NCI-H226 (cell line): ENCODE measurements at regions not wholly inside any gene's neighbourhood (a gene's known extent, or its start where the extent isn't known, plus 50 kb on each side); places are given as distances from the start of the nearest gene placed in this dataset.
"Not testable (repeated sequence)": the region's sequence is repeated elsewhere in the genome, so short reads cannot be mapped to it uniquely, and the experiment has no call there.

Experiments
- DNase-seq: peaks from one replicate; pipeline ENCODE4 v3.0.0-alpha.2; 2015

GRCh38 chr4:55028196-55028595 lies 97.2 kb downstream of the KDR start:
- no peak for DNase-seq

GRCh38 chr4:55027596-55027995 lies 97.8 kb downstream of the KDR start:
- no peak for DNase-seq

- not testable (repeated sequence) for DNase-seq
Measured at GRCh38 chr4:55025456-55025855, 99.9 kb downstream of the KDR start.

- no peak for DNase-seq
Measured at GRCh38 chr4:55023030-55023429, 102.4 kb downstream of the KDR start.

DNA sequence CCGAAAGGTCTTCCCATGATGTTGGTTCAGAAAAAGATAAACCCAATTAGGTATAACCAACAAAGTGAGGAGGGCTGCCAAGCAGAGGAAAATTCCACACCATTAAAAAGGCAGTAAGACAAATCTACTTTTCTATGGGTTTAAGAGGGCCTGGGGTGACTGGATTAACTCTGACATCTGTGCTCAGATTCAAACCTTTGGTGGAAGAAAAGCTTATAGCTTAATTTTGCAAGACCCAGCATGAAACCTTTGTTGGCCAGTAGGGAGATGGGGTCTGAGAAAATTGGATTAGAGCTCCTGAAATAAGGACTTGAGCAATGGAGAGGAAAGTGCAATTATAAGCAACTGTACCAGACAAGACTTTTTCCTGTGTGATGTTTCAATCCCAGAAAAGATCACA lies 104.2 kb downstream of the KDR start:
- DNase-seq = no peak

DNA sequence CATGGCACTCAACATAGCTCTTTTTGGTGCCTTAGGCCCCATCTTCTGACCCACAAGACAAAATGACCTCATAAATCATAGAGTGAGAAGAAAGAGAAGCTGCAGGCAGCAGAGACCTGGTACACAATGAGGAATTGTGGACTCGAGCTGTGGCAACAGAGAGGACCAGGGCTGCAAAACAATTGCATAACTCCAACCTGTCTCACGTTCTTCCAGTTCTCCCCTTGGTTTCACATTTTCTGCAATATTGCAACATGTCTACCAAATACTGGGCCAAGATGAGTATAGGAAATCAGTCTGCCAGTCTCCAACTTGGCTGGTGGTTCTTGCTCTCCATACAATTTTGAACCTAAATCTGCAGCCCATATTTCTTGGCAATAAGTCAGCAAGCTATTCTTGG lies 105.3 kb downstream of the KDR start:
- no peak for DNase-seq

GRCh38 chr4:55018978-55019377 lies 106.4 kb downstream of the KDR start:
- DNase-seq = no peak

DNA sequence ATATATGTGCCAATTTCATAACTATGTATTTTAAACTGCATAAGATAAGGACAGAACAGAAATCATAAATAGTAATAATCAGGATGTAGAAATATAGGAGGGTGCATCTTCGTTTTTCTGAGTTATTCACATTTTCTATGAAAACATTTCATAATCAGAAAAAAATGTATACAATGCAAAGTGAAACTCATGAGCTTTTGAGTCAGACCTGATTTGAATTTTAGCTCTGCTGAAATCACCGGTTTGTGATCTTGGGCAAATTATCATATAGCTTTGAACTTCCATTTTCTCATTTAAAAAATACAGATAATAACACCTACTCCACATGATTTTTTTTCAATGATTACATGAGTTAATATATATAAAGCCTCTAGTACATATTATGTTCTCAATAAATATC lies 106.9 kb downstream of the KDR start:
- DNase-seq = no peak

- no peak for DNase-seq
Measured at GRCh38 chr4:55017406-55017805, 108.0 kb downstream of the KDR start.

DNA sequence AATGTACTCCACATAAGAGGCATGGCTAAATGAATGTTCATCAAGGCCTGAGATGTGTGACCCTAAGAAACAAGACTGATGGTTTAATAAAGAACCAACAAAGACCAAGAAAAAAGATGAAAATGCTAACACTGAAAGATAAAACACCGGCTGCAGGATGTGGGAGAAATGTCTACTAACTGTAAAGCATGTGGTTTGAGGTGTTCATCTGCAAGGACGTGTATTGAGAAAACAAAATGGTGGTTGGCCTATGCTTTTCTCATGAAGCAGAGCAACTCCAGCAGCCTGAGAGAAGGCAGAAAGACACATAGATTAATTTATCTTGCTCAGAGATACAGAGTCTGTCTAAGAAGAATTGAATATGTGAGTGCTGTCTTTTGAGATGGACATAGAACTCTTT lies 109.3 kb downstream of the KDR start:
- DNase-seq = no peak

- no peak for DNase-seq
Measured at GRCh38 chr4:55014876-55015275, 110.5 kb downstream of the KDR start.

DNA sequence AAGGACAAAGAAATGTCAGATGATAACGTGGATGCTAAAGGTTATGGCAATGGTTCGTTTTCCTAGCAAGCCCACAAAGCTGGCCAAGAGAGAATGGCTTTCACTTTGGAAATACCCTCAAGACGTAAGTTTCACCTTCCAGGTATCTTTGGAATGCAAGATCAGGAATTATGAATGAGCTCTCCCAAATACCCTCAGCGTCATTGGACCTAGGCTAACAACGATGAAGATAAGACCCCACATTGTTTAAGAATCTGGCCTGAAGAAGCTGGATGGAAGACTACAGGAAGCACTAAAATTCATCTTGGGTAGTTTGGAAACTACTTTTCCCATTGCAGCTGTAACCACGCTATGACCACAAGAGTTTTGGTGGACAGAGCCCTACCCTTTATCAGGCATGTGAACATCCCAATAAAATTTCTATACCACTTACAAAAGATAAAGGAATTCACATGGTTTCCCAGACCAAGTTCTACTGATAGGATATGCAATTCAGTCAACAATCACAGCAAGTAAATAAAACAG lies 111.9 kb downstream of the KDR start:
- peak; percentile 79 for DNase-seq

GRCh38 chr4:55012363-55013230 lies 112.8 kb downstream of the KDR start:
- no peak for DNase-seq

- DNase-seq = no peak
Measured at GRCh38 chr4:55011761-55012160, 113.6 kb downstream of the KDR start.

DNA sequence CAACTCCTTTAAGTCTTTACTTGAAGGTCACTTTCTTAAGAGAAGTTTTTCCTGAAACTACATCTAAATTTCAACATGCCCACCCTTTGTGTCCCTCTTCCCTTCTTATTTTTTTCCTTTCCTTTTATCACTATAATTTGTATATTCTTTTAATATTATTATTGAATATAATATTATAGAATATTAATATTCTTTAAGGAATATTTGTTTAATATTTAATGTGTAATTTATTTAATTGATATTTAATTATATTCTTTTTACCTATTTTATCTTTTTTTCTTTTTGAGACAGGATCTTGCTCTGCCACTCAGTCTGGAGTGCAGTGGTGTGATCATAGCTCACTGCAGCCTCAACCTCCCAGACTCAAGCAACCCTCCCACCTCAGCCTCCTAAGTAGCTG lies 114.8 kb downstream of the KDR start:
- DNase-seq = no peak

DNA sequence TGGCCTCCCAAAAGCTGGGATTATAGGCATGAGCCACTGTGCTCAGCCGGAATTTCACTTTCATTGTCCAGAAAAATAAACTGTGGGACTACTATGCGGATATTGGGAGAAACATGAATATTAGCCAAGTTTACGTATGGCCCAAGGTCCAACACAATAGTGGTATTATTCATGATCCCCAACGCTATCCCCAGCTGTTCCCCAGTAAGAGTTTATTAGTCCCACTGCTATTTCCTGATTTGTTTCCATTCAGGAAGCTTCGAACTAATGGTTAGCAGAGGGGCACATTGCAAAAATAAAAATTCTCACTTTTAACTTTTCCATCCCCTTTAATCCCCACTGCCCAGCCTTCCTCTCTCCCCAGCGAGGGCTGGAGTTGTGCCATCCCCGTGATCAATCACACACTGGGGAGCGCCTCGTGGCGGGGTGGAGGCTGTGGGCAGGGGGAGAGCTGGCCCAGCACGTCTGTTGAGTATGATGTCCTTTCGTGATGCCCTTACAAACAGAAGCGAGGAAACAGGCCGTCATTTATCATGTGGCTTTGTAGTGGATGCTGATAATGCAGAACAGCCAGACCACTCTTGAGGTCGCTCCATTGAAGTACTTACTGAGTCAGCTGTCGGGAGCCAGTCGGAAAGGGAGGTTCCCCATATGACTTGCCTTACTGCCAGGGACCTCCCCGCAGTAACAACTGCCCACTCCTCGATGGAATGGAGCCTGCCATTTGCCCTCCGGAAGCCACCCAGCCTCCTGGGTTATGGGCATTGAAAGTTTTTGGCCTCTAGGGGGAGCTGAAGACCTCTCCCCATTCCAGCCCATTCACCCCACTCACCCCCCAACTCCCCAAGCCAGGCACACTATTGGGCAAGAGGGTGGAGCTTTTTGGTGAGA lies 117.0 kb downstream of the KDR start:
- DNase-seq = no peak

DNA sequence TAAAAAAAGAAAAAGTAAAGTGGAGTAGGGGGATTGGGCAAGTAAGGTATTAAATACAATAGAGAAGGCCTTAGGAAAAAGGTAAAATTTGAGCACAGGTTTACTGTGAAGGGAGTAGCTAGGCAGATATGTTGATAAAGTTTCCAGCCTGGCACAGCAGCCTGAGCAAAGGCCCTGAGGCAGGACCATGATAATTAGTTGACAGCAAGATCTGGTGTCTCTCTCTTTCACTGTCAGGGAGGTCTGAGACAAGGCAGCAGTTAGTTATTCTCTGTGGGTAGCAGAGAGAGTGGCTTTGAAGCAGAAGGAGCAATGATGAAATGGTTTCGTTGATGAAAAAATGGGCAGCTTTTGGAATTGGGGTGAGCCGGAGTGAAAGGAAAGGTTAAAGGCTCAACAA lies 119.5 kb downstream of the KDR start:
- DNase-seq = no peak

GRCh38 chr4:55004831-55005230 lies 120.6 kb downstream of the KDR start:
- DNase-seq = peak; percentile 49

- no peak for DNase-seq
Measured at GRCh38 chr4:55002431-55002830, 123.0 kb downstream of the KDR start.

- no peak for DNase-seq
Measured at GRCh38 chr4:55001538-55001937, 123.9 kb downstream of the KDR start.

DNA sequence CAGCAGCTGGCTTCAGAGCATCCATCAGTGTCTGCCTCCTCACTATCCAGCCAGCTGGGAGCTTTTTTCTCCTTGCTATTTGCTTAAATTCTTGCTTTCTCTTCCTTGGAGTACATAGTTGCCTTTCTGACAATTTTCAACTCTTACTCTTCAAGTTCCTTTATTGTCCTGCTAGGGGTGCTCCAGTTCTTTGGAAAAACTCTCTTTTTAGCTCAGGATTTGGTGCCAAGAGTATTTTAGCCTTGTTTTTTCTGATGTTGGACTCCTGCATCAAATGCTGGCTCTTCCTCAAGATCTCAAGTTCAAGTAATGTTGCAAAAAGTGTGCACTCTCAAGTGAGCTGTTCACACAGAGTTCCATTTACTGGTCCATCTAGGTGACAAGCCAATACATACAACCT lies 126.4 kb downstream of the KDR start:
- peak; percentile 5 for DNase-seq

GRCh38 chr4:54993473-54994026 lies 131.8 kb downstream of the KDR start:
- DNase-seq = not testable (repeated sequence)

DNA sequence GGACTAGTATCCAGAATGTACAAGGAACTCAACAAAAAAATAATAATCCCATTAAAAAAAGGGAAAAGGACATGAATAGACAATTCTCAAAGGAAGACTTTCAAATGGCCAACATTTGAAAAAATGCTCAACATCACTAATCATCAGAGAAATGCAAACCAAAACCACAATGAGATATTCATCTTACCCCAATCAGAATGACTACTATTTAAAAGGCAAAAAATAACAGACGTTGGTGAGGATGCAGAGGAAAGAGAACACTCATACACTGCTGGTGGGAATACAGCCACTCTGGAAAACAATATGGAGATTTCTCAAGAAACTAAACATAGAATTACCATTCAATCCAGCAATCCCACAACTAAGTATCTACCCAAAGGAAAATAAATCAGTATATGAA lies 133.1 kb downstream of the KDR start:
- no peak for DNase-seq

- no peak for DNase-seq
Measured at GRCh38 chr4:54988655-54989054, 136.7 kb downstream of the KDR start.
